ENCODE measurements at regions not wholly inside any gene's neighbourhood (a gene's known extent, or its start where the extent isn't known, plus 50 kb on each side); places are given as distances from the start of the nearest gene placed in this dataset.

DNA sequence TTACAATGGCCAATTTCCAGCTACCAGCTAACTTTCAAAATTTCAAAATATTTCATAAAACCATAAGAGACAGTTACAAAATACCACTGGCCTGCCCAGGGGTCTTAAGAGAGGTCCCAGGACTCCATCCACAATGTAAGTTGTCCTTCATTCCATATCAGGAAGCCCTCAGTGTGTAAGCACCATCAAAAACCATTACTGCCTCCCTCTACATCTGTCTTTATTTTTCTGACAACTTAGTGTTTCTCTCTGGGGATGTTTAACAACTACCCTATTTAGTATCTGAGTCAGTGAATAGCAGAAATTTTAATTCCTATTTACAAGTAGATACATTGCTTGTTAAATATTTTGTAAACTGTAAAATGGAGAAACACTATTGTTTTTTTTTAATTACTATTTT is 339.3 kb upstream of the ADAMTS5 start:
- TF ChIP-seq, protein P1, sequence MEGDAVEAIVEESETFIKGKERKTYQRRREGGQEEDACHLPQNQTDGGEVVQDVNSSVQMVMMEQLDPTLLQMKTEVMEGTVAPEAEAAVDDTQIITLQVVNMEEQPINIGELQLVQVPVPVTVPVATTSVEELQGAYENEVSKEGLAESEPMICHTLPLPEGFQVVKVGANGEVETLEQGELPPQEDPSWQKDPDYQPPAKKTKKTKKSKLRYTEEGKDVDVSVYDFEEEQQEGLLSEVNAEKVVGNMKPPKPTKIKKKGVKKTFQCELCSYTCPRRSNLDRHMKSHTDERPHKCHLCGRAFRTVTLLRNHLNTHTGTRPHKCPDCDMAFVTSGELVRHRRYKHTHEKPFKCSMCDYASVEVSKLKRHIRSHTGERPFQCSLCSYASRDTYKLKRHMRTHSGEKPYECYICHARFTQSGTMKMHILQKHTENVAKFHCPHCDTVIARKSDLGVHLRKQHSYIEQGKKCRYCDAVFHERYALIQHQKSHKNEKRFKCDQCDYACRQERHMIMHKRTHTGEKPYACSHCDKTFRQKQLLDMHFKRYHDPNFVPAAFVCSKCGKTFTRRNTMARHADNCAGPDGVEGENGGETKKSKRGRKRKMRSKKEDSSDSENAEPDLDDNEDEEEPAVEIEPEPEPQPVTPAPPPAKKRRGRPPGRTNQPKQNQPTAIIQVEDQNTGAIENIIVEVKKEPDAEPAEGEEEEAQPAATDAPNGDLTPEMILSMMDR (optimal IDR thresholded peaks at IDR 0.05 in 1 of 3, IDR thresholded peaks at IDR 0.05 in 1 of 3, conservative IDR thresholded peaks at IDR 0.05 in 1 of 3; ENCODE audit: extremely low read depth in 1 of 3, insufficient read depth in 2 of 3, low read length in 3 of 3) = no peak
- no peak for TF ChIP-seq EZH2 (IDR thresholded peaks at IDR 0.05; ENCODE audit: low read length)
